Lower leg skin (tissue), 4 donors: ENCODE measurements at regions not wholly inside any gene's neighbourhood (a gene's known extent, or its start where the extent isn't known, plus 50 kb on each side); places are given as distances from the start of the nearest gene placed in this dataset.
"Not testable (repeated sequence)": the region's sequence is repeated elsewhere in the genome, so short reads cannot be mapped to it uniquely, and the experiment has no call there.

ENCODE experiments used
- DNase-seq, 2 donors: peaks; one replicate each; pipeline ENCODE4 v3.0.0-alpha.2; 2019; ENCODE audit warnings: low spot score in 2 of 2
- H3K4me3 ChIP-seq: fragments of 200-600 bp; sonication (generic); 2 replicates; pipeline ENCODE4 v1.5.1; 2017; ENCODE audit warnings: mild to moderate bottlenecking, low read depth; ENCODE audit not compliant: poor library complexity, severe bottlenecking
- POLR2A ChIP-seq, 2 donors: fragments of 450-650 bp; IDR thresholded peaks; one replicate each; pipeline ENCODE4 v1.6.1; 2016 to 2017; ENCODE audit warnings: antibody characterized with exemption in 2 of 2, mild to moderate bottlenecking in 1 of 2, moderate library complexity in 1 of 2
- WGBS, 2 donors: methylation state at CpG; one replicate each; pipeline ENCODE4 v1.1.5; 2018; 5-methylcytosine and 5-hydroxymethylcytosine counted together
- intact Hi-C: fragments of 100-400 bp; cut with DNase I; formaldehyde crosslinking; loops from one replicate; pipeline ENCODE4 v1.15.0; 2023; ENCODE audit warnings: low total_unique reads
- TF ChIP-seq, protein P1 (sequence below), 3 donors: fragments of 450-650 bp; IDR thresholded peaks; one replicate each; pipeline ENCODE4 v1.5.1; 2016; ENCODE audit warnings: antibody characterized with exemption in 3 of 3, mild to moderate bottlenecking in 3 of 3, moderate library complexity in 2 of 3

DNA sequence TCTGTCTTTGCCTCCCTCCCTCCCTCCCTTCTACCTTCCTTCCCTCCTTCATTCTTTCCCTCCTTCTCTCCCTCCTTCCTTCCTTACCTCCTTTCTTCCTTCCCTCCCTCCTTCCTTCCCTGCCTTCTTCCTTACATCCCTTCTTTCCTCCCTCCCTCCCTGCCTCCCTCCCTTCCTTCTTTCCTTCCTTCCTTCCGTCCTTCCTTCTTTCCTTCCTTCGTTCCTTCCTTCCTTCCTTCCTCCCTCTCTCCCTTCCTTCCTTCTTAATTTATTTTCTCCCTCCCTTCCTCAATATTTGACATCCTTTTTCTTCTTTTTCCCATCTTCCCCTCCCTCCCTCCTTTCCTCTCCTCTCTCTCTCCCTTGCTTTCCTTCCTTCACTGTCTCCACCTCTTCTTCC, 301.8 kb downstream of the GATA3 start:
- intact Hi-C loops = no loop called here

DNA sequence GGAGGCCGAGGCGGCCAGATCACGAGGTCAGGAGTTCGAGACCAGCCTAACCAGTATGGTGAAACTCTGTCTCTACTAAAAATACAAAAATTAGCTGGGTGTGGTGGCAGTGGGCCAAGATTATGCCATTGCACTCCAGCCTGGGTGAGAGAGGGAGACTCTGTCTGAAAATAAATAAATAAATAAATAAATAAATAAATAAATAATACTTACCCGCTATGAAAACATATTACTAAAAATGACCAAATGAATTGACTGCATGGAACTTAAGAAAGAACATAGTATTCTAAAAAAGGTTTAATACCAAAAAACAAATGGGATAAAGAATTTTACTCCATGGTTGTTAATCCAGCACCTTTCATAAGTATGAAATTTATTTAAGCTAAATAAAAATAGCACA, 305.0 kb downstream of the GATA3 start:
- 94 to 98% methylated on average over 5 of the region's 5 CpGs for WGBS, 2 donors
- no peak for DNase-seq
- intact Hi-C loops = no loop called here
- no peak overlapping the region for H3K4me3 ChIP-seq
- no peak for TF ChIP-seq POLR2A (IDR thresholded peaks at IDR 0.05)

More for the DNA sequence above, 301.8 kb downstream of the GATA3 start:
- WGBS, 2 donors = 89 to 93% methylated on average over 2 of the region's 2 CpGs
- TF ChIP-seq POLR2A (IDR thresholded peaks at IDR 0.05) = no peak
- TF ChIP-seq, protein P1, sequence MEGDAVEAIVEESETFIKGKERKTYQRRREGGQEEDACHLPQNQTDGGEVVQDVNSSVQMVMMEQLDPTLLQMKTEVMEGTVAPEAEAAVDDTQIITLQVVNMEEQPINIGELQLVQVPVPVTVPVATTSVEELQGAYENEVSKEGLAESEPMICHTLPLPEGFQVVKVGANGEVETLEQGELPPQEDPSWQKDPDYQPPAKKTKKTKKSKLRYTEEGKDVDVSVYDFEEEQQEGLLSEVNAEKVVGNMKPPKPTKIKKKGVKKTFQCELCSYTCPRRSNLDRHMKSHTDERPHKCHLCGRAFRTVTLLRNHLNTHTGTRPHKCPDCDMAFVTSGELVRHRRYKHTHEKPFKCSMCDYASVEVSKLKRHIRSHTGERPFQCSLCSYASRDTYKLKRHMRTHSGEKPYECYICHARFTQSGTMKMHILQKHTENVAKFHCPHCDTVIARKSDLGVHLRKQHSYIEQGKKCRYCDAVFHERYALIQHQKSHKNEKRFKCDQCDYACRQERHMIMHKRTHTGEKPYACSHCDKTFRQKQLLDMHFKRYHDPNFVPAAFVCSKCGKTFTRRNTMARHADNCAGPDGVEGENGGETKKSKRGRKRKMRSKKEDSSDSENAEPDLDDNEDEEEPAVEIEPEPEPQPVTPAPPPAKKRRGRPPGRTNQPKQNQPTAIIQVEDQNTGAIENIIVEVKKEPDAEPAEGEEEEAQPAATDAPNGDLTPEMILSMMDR (IDR thresholded peaks at IDR 0.05) = no peak
- no peak overlapping the region for H3K4me3 ChIP-seq
- no peak for DNase-seq

DNA sequence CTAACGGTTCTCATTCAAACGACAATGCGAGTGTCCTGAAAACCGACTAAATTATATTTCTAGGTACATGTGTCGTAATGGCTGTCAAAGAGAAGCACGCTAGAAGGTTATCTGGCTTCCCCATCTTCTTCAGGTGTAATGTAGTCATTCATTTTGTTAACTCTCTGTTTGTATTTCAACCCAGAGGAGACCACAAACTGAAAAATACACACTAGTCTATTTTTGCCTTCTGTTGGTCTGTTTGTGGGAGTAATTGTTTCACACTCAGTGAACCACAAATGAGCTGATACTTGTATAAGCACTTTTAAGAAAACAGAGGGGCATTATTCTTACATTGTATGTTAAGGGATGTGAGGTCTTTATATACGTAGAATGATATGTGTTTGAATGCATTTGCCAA, 305.9 kb downstream of the GATA3 start:
- DNase-seq = no peak
- no peak overlapping the region for H3K4me3 ChIP-seq
- TF ChIP-seq POLR2A (IDR thresholded peaks at IDR 0.05) = no peak
- TF ChIP-seq, protein P1 (IDR thresholded peaks at IDR 0.05) = no peak
- 79 to 83% methylated on average over 7 of the region's 7 CpGs for WGBS, 2 donors
- intact Hi-C loops = no loop called here

DNA sequence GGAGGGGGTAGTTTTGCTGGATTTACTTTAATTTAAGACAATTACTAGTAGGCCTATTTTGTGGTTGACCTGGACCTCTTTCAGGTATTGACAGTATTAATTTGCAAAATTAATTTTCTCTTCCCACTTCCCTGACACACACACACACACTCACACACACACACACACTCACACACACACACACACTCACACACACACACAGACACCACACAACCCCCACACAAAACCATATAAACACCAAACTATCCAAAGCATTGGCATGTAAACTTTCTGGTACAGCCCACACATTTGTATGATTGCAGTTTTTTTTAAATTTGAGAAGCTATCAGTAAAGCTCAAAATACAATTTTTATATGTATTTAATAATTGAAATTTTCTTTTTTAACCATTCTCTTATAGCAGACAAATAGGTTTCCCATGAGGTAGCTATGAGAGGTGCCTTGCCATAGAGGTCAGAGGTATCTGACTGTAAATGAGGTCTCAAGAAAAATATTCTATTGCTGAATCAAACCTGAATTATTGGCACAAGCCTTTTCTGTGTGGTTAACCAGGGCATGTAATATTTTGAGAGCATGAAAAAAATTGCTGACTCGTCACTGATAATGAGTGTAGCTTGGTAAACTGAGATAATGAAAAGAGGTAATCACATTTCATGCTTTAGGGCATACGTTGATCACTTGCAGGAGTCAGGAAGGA, 306.5 kb downstream of the GATA3 start:
- no peak for DNase-seq
- TF ChIP-seq, protein P1 (IDR thresholded peaks at IDR 0.05) = no peak
- no peak for TF ChIP-seq POLR2A (IDR thresholded peaks at IDR 0.05)
- H3K4me3 ChIP-seq = no peak overlapping the region
- 33 to 45% methylated on average over 2 of the region's 2 CpGs for WGBS, 2 donors
- intact Hi-C loops = no loop called here

DNA sequence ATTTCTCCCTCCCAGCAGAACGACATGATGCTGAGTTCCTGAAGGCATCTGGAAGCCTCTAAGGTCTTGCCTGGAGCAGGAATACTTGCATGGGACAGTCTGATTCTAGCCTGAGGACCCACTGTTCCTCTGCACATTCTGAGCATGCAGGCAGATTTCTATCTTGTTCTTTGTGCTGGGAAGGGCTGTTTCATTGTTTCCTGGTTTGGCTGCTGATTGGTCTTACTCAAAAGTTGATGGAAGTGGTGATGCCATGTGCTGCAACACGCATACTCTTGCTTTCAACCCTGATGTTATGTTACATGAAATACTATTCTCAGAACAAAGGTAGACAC, 307.0 kb downstream of the GATA3 start:
- WGBS, 2 donors = 28 to 38% methylated on average over 2 of the region's 2 CpGs
- intact Hi-C loops = no loop called here
- no peak for DNase-seq
- H3K4me3 ChIP-seq = no peak overlapping the region
- TF ChIP-seq, protein P1 (IDR thresholded peaks at IDR 0.05) = no peak
- TF ChIP-seq POLR2A (IDR thresholded peaks at IDR 0.05) = no peak

DNA sequence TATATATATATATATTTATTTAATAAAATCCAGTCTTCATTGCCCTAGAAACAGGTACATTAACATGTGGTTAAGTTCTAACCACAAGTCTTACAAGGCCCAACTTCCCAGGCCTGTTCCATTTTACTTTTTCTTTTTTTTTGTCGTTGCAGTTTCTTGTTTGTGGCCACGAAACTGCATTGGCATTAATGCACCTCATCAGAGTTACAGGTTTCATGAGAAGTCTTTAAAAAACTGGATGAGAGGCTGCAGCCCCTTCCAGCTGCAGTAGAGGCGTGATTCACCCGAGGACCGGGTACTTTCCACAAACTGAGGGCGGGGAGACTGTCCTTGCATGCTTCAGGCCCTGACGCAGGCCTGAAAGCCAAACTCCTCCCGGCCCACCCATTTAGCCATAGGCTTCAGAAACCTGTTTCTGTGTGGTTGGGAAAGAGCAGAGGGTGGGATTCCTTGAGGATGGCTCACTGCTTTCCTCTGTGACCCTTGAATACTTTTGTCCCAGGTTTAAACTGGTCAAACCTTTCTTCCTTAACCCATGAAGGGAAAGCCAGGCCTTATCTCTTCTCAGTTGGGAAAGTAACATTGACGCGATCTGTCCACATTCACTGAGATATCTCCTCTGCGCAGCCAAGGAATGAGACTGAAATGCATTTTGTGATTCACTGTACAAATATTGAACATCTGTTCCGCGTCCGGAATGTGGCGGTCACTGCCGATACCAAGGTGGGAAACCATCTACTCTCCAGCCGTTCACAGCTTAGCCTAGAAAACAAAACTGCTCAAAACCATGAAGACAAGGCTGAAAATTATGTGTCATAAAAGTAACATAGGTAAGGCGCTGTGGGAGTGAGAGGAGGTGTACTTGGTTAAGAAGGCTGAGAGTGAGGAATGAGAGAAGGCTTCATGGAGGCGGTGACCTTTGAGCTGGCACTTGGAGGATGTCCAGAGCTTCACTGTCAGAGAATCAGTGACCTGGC, 311.7 kb downstream of the GATA3 start:
- intact Hi-C loops = no loop called here
- TF ChIP-seq POLR2A (IDR thresholded peaks at IDR 0.05) = no peak
- TF ChIP-seq, protein P1 (IDR thresholded peaks at IDR 0.05) = no peak
- WGBS, 2 donors = 68 to 73% methylated on average over 19 of the region's 19 CpGs
- DNase-seq = no peak
- no peak overlapping the region for H3K4me3 ChIP-seq

DNA sequence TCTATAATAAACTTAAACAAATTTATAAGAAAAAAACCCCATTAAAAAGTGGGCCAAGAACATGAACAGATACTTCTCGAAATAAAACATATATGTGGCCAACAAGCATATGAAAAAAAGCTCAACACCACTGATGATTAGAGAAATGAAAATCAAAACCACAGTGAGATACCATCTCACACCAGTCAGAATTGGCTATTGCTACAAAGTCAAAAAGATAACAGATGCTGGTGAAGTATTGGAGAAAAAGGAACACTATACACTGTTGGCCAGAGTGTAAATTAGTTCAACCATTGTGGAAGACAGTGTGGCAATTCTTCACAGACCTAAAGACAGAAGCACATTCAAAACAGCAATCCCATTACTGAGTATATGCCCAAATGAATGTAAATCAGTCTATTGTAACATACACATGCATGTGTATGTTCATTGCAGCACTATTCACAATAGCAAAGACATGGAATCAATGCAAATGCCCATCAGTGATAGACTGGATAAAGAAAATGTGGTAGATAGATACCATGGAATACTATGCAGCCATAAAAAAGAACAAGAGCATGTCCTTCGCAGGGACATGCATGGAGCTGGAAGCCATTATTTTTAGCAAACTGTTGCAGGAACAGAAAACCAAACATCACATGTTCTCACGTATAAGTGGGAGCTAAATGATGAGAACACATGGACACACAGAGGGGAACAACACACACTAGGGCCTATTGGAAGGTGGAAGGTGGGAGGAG, 313.4 kb downstream of the GATA3 start:
- 80 to 92% methylated on average over 3 of the region's 3 CpGs for WGBS, 2 donors

More for the DNA sequence above, 313.4 kb downstream of the GATA3 start:
- DNase-seq, H3K4me3 ChIP-seq, intact Hi-C loops: not testable (repeated sequence)
